T-helper 22 cell (primary cell): ENCODE measurements at regions not wholly inside any gene's neighbourhood (a gene's known extent, or its start where the extent isn't known, plus 50 kb on each side); places are given as distances from the start of the nearest gene placed in this dataset.

Experiments
- DNase-seq: peaks from one replicate; pipeline ENCODE4 v3.0.0-alpha.2; 2020; ENCODE audit warnings: low read depth

DNA sequence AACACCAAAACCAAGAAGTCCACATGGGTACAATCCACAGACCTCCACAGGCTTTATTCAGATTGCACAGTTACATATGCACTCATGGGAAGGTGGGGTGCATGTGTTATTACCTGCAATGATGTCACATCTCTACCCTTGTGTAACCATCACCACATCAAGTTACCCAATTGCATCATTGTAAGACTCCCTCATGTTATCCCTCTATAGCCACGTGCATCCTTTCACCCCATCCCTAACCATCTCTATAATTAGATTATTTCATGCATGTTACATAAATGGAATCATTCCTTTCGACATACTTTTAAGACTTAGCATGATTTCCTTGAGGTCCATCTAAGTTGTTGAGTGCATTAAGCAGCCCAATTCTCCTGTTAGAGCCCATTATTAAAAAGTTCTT lies 408.2 kb upstream of the C16orf82 start:
- DNase-seq = no peak

DNA sequence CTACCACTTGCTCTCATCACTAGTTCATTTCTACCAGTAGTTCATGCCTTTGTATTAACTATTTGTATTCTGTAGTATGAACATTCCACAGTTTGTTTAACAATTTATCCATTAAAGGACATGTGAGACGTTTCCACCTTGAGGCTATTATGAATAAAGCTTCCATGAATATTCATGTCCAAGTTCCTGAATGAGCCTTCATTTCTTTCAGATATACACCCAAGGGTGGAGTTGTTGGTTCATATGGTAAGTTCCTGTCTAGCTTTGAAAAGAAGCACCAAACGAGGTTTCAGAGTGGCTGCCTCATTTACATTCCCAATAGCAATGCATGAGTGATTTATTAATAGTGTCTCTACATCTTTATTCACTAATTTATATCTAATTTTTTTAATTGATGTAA lies 407.8 kb upstream of the C16orf82 start:
- DNase-seq = no peak

DNA sequence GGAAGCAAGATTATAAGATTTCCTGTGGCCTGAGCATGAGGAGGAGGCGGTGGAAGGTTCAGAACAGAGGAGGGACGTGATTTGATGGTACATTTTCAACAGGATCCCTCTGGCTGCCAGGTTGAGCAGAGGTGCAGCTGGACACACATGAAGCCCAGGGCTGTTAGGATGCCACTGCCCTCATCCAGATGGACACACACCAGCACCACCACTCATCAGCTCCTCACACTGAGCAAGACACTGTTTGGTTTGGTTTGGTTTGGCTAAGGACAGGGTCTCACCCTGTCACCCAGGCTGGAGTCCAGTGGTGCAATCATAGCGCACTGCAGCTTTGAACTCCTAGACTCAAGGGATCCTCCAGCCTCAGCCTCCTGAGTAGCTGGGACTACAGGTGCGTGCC lies 402.6 kb upstream of the C16orf82 start:
- no peak for DNase-seq

DNA sequence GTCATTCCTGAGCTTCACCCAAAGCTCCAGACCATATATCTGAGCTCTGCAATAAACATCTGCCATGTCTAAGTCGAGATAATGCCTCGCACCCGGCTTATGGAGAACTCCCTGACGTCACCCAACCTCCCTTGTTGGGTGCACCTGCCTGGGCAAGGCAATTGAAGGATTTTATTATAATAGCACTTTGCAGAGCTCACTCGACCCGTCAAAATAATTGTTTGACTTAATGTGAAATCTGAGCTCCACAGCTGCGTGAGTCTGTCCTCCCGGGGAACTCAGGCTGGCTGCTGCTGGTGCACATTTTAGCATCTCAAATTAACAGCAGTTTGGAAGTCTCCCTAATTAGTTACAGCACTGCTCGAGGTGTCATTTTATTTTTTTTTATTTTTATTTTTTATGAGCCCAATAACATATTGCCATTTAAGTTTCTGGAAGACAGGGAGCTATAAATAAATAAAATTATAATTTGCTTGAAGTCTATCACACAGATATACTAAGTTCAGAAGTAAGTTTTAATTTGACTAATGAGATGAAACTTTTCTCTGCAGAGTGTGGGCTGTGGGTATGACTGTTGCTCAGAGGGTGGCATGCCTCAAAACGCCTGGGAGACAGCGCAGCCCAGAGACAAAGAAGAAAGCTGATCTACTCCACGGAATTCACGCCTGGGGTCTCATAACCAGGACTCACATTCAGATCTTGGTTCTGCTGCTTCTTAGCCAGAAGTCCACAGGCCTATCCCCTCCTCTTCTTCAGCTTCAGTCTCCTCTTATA lies 401.4 kb upstream of the C16orf82 start:
- DNase-seq = no peak

DNA sequence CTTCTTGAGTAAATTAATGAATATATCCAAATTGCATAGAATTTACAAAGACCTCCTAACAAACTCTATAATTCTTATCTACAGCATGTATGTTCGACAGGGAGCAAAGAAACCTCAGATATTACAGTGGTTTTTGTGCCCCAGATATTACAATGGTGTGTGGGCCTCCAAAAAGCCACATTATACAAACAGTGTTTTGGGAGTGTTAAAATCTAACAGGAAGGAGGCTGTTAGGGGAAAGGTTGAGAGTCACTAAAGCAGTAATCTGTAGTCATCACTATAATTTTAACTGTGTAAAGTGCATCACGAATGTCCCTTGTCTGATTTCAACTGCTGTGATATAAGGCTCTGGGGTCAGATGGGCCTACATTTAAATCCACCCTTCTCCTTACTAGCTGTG lies 400.2 kb upstream of the C16orf82 start:
- DNase-seq = no peak

DNA sequence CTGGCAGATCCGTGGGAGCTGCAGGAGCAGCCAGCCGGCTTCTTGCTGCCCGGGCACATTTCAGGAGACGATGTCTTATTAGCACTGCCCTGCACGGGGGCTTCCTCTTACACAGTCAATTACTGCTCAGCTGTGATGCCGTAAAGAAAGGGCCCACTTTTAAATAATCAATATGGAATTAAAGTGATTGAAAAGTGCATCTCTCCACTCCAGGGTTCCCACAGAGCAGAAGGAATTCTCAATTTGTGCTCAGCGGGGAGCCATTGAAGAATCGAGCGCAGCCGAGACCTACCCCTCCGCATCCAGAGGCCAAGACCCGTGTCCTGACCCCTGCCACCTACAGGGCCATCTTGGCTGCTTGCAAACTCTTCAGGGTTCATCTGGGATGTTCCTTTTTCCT lies 399.4 kb upstream of the C16orf82 start:
- no peak for DNase-seq

DNA sequence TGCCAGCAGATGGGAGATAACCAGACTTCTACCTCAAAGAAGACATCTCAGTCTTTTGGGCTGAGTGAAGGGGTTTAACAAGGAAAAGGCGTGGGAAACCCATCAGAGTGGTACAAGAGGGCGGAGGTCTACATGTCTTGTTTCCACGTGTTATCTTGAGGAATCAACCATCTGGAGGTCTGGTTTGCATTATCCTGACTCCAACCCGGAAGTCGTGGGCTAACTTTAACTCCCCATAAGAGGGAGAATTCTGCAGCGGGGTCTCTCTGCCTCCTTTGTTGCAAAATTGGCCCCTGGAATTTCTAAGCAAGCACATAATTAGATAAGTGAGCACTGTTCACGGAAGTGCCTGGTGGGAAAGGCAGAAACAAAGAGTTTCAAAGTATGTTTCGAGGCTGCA lies 398.7 kb upstream of the C16orf82 start:
- DNase-seq = no peak

DNA sequence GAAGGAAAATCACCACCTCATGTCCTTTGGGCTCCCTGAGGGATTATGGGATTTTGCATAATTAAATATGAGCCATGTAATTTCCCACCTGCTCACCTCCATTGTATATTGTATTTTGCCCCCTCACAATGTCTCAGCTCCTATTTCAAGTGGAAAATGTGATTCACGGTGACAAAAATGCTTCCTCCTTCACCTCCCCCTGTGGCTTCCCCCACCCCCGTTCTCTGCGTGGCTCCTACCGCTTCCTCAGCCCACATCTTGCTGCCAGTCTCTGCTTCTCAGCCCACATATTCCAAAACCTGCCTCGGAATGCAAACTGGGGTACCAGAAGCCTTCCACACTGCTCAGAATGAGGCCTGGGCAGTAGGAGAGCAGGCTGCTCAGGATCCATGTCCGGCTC lies 394.5 kb upstream of the C16orf82 start:
- no peak for DNase-seq

DNA sequence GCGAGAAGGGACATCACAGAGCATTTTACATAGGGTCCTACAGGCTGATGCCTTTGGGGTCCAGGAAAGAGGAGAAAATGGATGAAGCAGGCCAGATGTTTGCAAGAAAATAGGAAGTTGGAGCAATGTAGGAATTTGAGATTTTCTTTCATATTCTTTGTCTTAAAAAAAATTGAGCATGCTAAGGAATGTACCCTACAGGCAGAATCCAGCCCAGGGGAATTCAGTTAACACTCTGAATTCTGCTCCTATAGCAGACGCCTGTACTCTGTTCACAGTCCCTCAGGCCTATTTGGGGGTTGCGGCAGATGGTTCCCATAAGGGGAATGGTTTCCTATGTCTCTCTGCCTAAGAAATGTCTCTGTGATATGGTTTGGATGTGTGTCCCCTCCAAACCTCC lies 393.7 kb upstream of the C16orf82 start:
- DNase-seq = no peak

DNA sequence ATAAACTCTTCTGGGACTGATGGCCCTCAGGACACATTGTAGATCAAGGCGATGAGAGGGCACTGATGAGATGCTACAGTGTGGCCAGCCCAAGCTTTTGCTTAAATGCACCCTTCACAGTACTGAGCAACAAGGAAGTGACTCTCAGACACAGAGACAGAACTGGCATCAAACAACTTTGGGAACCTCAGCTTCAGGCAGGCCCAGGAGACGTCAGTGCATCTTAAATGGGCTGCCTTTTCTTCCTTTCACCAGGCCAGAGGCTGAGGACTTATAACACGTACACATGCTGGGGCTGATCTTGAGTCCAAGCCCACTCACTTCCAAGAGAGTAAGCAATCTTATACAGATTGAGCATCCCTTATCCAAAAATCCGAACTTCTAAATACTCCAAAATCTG lies 386.1 kb upstream of the C16orf82 start:
- DNase-seq = no peak

DNA sequence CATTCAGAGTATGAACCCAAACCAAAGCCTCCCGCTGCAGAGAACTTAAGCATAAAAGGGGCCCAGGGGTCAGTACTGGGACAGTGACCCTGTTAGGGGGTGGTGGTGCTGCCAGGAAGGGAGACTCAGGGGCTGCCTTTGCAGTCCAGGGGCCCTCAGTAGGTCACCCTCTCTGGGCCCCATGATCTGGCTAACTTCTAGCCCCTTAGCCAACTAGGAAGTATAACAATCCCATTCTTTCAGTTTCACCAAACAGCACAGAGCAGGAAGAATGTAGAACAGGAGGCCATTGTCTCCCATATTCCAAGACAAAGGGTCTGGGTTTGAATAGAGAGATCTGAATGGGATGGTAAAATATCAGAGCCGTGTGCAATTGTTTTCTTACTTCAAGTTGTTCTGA lies 378.6 kb upstream of the C16orf82 start:
- no peak for DNase-seq

DNA sequence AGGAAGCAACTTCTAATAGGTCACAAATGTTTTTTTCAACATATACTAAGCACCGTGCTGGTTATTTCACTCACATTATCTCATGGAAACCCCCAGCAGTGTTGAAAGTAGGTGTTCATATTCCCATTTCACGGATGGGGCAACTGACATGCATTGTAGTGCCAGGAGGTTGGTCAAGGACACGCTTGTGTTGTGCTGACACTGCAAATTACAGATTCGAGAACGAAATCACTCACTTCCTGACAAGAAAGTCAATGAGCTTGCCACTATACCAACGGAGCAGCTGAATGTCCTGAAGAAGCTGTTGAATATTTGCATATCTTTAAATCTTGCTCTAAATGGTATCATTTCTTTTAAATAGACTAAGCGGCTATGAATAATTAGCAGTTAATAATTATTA lies 378.0 kb upstream of the C16orf82 start:
- no peak for DNase-seq

DNA sequence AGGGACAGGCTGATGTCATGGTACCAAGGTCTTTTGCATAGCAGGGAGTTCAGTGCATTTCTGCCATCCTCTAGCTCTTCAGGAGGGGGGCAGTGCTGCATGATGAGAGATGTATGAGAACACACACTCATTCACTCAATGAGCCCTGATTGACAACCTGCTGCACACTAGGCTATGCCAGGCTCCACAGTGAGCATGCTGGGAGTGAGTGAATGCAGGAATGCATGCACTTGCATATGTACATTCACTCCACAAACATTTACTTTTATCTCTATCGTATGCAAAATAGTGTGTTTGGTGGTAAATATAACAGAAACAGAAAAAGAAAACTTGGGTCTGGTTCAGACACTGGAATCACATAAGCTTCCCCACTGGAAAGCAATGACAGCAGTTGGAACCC lies 374.1 kb upstream of the C16orf82 start:
- DNase-seq = no peak

DNA sequence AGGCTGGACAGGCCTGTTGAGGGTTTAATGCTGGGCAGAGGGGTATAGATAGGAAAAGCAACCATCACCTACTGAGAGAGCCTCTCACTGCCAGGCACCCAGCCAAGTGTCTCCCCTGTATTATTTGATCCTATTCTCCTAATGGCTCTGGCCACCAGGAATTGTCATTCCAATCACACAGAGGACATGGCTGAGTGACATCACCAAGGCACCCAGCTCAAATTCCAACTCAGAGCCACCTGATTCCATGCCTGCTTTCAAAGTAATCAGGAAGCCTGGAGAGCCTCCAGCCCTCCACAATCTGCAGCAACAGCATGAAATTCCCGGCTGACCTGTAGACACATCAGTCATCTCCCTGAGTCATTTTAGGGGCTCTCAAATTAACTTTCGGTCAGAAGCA lies 368.9 kb upstream of the C16orf82 start:
- no peak for DNase-seq

DNA sequence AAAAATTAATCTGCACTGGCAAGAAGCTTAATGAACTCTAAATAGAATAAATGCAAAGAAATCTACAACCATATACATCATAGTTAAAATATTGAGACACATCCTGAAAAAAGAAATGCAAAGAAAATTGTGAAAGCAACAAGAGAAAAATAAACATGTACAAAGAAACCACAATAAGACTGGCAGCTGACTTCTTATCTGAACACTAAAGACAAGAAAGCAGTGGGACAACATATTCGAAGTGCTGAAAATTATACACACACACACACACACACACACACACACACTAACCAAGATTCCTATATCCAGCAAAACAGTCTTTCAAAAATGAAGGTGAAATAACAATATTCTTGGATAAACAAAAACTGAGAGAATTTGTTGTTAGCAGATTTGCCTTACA lies 366.5 kb upstream of the C16orf82 start:
- no peak for DNase-seq

DNA sequence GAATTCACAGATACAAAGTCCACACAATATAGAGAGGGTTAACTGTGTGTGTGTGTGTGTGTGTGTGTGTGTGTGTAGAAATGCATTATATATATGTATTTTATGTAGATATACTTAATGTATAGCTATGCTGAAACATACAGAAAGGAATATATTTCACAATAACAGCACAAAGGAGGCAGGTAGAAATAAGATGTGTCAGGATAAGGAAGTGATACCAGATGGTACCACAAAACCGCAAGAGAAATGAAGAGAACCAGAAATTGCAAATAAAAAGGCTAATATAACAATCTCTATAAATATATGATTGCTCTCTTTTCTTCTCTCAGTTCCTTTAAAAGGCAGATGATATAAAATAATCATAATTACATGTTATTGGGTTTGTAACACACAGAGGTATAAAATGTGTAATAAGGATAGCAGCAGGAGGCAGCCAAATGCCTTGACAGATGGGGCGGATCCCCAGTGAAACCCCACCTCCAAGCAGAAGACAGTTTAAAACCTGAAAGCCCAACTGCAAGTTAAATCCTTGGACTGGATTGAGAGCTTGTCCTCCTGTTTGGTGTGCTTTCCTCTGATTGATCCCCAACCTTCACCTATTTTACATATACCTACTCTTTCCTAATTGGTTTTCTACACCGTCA lies 365.4 kb upstream of the C16orf82 start:
- no peak for DNase-seq

DNA sequence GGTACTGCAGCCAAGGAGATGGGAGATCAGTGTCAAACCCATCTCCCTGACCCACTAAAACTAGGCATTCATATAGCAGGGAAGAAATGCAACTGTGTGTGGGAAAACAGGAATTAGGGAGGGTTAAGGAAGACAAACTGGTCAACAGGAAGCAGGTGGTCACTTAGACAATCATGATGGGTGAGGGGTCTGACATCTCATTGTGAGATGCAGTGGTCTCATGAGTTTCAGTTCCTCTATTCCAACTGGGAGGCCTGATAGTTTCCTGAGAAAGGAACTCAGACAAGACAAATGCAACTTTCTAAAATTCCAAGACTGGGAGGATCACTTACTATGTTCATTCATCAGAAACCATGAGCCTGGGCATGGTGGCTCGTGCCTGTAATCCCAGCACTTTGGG lies 361.4 kb upstream of the C16orf82 start:
- no peak for DNase-seq

DNA sequence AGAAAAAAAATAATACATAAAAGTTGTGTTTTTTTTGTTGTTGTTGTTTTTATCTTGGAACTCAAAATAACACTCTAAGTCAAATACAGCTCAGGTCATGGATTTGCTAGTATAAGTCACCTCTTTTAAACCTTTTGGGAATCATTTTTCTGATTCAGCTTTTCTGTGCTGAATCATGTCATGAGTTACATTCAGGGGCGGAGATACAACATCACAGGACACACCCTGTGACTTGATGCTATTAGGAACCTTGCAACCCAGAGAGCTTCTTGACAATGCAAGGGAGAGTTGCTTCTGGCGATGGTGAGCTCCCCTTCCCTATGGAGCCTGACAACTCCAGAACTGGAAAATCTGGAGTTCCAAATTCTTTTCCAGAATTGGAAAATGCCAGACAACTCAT lies 358.3 kb upstream of the C16orf82 start:
- DNase-seq = no peak

DNA sequence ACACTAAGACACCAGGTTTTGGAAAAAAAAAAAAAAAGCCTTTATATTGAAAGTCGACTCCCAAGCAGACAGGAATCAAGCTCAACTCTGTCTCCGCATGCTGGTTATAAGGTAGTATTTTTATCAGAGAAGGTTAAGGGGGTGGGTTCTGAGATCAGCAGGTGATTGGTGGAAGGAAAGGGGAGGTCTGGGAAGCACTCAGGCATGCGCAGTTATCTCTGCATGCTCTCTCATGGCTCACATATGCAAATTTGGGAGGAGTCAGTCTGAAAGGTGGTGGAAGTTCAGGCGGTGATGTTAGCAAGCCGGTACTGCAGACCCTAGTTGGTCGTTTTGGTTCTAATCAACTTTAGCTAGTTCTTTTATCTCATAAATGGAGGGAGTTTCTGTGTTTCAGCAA lies 357.6 kb upstream of the C16orf82 start:
- DNase-seq = no peak

DNA sequence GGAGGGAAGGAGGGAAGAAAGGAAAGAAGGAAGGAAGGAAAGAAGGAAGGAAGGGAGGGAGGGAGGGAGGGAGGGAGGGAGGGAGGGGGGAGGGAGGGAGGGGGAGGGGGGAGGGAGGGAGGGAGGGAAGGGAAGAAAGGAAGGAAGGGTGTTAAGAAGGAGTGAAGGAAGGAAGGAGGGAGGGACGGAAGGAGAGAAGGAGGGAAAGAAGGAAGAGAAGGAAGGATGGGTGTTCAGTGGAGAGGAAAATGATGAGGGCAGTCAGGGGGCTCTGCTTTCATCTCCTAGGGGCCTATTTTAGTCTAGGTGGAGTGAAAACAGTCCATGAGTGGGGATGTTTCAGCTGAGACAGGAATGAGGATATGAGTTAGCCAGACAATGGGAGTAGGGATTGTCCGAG lies 357.0 kb upstream of the C16orf82 start:
- no peak for DNase-seq

DNA sequence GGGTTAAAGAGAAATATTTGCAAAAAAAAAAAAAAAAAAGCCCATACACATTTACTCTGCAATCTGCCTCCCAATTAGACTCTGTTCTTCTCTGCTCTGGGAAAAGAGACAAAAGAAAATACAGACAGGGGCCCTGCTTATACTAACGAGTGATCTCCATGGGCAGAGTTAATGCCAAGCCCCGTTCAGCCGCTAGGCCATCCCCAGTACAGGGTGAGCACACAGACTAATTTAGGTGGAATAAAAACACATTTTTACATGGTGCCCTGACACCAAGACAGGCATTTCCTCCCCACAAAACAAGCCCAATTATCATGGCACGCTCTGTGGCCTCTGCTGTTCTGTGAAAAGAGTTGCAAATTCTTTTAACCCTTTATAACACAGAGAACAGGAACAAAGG lies 356.3 kb upstream of the C16orf82 start:
- DNase-seq = no peak

DNA sequence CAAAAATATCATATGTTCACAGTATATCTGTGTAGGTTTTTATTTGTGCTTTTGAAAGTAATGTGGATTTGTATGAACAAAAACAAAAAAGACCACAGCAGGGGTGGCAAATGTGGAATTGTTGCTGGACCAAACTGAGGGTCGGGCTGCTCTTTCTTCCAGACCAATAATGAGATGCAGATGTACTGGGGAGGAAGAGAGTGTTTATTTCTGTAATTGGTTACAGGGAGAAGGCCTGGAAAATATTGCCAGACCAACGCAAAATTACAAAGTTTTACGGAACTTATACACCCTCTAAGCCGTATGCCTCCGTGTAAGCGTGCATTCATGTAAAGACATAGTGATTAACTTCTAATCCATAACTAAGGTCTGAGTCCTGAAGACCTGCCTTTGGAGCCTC lies 353.9 kb upstream of the C16orf82 start:
- no peak for DNase-seq

DNA sequence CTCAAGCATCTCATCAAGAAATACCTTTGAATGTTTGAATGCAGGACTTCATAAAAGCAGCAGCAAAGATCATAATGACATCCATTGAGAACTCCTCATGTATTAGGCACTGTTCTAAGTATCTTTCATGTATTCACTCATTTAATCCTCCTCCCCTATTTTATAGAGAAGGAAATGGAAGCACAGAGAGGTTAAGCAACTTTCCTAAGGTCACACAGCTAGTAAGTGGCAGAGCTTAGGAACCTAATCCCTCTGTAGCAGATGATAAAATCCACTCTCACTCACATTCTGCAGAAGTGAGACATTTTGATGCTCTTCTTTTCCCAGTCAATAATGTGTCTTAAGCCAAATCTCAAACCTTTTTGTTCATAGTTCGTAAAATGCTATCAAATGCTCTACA lies 350.8 kb upstream of the C16orf82 start:
- no peak for DNase-seq

DNA sequence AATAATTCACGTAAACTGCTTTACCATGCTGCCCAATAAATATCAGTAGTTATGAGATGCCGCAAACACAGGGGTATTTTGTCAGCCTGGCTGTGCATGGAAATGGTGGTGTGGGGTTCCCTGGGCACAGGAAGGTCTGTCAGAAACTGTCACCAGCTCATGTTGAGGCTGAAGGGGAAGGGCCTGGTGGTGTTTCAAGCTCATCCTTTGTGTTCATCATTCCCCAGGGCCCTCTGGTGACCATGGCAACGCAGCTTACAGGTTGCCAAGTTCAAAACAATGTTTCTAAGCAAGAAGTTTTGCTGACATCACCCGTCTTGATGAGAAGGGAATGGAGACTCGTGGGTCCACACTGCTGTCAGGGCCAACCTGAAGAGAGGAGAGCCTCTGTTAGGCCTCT lies 348.9 kb upstream of the C16orf82 start:
- no peak for DNase-seq
